HT1080 (cell line): ENCODE measurements at regions not wholly inside any gene's neighbourhood (a gene's known extent, or its start where the extent isn't known, plus 50 kb on each side); places are given as distances from the start of the nearest gene placed in this dataset.
A peak's percentile ranks its signal among the peaks of the same experiment; 100 is the strongest.
"Not testable (repeated sequence)": the region's sequence is repeated elsewhere in the genome, so short reads cannot be mapped to it uniquely, and the experiment has no call there.

Experiments
- DNase-seq: peaks from one replicate; pipeline ENCODE4 v3.0.0-alpha.2; 2015; ENCODE audit warnings: low read depth

GRCh38 chr1:118828038-118828437 lies 160.1 kb downstream of the TBX15 start:
- no peak for DNase-seq

DNA sequence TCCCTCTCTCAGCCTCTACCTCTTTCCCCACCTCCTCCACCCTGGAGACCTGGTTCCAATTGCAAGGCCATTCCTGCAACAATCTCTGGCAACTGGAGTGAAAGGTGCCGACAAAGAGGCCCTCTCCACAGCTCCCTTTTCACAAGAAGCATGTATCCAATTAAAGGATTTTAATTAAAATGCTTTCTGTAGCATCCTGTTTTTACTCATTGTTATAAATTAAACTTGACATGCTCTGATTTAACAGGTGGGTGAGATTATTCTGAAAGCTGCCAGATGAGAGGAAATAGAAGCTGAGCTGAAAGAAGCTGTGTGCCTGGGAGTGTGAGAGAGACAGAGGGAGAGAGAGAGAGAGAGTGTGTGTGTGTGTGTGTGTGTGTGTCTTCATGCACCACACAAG lies 160.5 kb downstream of the TBX15 start:
- no peak for DNase-seq

- no peak for DNase-seq
Measured at GRCh38 chr1:118827207-118827606, 160.9 kb downstream of the TBX15 start.

DNA sequence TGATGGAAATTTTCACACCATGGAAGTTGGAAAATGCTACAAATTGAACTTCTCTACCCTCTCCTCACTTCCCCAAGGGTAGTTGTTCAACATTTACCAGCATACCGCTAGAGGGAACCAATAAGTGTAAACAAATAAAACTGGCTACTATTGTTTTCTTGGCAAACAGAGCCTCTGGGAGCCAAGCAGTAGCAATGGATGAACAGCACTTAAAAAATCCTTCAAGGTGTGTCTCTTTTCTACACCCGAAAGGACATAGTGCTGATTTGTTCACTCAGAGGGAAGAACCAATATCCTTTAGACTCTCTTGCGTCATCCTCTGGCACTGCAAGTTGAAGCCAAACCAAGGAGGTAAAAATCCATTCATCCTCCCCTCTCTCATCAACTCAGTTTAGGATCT lies 161.5 kb downstream of the TBX15 start:
- no peak for DNase-seq

DNA sequence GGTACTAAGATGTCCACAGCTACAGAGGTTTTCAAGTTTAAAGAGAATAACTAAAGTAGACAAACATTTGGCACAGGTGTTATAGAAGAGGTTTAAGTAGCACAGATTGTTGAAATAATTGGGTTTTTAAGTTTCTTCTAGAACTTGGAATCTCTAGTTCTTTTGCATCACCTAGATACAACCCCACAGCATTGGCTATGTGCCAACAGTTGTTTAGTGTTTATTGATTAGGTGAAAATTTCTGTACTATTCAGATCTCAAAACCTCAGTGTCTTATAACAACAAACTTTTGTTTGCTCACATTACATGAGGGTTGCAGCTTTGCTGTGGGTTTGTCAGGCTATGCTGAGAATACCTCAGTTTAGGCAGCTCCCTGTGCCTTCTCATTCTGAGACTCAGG lies 162.5 kb downstream of the TBX15 start:
- no peak for DNase-seq

GRCh38 chr1:118821801-118822200 lies 166.3 kb downstream of the TBX15 start:
- no peak for DNase-seq

- DNase-seq: no peak
Measured at GRCh38 chr1:118820864-118821263, 167.3 kb downstream of the TBX15 start.

DNA sequence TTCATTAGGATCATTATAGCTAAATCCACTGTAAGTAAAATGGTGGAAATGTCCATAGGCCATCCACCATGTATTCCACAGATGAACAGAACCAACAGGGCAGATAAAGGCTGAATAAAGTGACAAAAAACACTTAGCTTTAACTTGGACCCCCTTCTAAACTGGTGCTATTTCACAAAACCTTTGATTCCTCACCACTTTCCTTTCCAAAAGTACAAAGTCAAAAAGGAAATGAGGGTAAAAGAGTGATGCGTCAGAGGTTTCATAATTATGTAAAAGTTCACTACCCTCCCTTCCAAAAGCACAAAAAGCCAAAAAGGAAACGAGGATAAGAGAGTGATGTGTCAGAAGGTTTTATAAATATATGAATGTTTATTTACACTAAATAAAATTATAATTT lies 172.2 kb downstream of the TBX15 start:
- no peak for DNase-seq

GRCh38 chr1:118812555-118812954 lies 175.6 kb downstream of the TBX15 start:
- no peak for DNase-seq

GRCh38 chr1:118811156-118811555 lies 177.0 kb downstream of the TBX15 start:
- DNase-seq: no peak

DNA sequence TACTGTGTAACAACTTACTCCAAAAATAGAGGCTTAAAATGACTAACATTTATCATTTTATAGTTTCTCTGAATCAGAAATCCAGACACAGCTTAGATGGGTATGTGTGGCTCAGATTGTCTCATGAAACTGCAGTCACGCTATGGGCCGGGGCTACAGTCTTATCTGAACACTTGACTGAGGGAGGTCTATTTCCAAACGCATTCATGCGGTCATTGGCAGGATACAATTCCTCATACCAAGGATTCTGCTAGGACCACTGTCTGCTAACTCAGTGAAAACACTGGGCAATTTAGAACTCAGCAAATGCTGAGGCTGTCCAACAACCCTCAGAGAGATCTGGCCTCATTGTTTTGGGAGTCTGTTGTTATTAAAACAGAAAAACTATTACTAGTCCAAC lies 178.6 kb downstream of the TBX15 start:
- DNase-seq: no peak

DNA sequence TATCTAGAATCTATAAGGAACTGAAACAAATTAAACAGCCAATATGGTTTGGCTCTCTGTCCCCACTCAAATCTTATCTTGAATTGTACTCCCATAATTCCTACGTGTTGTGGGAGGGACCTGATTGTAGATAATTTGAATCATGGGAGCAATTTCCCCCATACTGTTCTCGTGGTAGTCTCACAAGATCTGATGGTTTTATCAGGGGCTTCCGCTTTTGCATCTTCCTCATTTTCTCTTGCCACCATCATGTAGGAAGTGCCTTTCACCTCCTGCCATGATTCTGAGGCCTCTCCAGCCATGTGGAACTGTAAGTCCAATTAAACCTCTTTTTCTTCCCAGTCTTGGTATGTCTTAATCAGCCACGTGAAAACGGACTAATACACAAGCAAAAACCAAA lies 185.0 kb downstream of the TBX15 start:
- DNase-seq: not testable (repeated sequence)

GRCh38 chr1:118791094-118791691 lies 196.9 kb downstream of the TBX15 start:
- no peak for DNase-seq

DNA sequence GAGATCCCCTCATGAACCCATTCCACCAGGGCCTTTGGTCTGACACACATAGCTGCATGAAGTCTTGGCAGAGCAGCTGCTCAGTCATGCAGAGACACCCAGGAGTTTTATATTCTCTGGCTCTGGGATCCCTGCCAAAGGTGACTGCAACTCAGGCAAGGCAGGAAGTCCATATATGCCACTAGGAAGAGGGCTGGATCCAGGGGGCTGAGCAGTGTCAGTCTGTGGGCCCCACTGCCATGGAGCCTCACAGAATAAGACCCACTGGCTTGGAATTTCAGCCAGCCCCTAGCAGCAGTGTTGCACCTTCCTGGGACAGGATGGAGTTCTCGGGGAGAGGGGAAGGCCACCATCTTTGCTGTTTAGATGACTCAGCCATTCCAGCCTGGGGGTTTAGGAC lies 199.7 kb downstream of the TBX15 start:
- peak; percentile 59 for DNase-seq

DNA sequence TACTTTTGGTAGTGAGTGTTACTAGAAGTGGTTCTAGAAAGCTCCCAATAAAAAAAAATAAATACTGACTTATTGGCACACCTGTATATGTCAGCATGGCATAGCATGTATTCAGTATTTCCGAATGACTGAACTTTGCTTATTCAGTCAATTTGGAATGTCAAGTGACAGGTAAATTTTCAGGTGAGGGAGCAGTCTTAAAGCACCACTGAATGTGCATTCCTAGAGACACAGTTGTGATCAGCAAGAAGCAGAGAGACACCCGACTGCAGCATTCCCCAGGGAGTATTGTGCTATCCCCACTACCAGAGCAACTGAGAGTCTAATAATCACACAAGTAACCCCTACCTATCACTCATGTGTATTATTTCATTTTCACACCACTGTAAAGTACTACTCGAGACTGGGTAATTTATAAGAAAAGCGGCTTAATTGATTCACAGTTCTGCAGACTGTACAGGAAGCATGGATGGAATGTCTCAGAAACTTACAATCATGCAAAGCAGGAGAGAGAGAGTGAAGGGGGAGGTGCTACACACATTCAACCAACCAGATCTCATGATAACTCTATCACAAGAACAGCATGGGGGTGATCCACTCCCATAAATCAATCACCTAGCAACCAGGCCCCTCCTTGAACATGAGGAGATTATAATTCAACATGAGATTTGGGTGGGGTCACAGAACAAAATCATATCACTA lies 201.5 kb downstream of the TBX15 start:
- DNase-seq: no peak

- peak; percentile 13 for DNase-seq
Measured at GRCh38 chr1:118785246-118785645, 202.9 kb downstream of the TBX15 start.

DNA sequence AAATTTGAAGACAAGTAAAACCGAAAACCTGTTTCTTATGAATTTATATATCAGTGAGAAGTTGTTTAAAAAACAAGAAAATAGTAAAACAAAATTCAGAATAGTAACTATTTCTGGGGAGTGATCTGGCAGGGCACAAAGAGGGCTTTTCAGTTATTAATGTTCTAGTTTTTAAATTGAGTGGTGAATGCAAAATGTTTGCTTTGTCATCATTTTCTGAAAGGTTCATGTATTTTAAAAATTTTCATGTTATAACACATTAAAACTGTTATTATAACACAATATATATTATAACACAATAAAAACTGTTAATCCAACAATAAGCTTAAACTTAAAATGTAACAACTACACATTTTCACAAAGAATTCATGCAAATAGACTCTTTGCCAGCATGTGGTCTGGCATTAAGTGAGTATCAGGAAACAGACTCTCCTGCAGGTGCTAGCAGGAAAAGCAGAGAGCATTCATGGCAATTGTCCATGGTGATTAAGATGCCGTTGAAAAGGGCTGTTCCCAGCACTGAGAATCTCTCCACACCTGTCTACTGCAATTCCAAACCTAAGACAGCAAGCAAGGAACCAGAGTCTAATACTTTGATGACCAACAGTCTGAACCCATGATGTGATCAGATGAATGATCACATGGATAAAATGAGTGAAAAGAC lies 204.9 kb downstream of the TBX15 start:
- DNase-seq: no peak

- no peak for DNase-seq
Measured at GRCh38 chr1:118773656-118774055, 214.5 kb downstream of the TBX15 start.

- no peak for DNase-seq
Measured at GRCh38 chr1:118767971-118768370, 220.2 kb downstream of the TBX15 start.

GRCh38 chr1:118753976-118754375 lies 234.2 kb downstream of the TBX15 start:
- no peak for DNase-seq

GRCh38 chr1:118751166-118751565 lies 237.0 kb downstream of the TBX15 start:
- DNase-seq: no peak

DNA sequence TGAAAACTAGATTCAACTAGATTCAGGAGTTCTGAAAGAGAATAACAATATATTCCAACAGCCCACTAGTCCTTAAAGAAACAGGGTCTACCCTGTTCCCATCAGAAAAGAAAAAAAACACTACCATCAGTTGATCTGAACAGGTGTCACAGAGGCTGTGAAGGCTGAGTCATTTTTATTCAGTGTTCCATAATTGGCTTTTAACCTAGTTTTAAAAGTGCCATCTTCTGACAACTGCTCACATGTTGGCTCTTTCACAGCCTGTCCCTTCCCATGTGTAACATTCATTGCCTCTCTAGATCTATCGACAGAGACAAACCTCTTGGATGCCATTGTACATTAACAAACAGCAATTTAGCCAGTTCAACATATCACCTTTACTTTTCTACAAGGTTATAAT lies 243.7 kb downstream of the TBX15 start:
- DNase-seq: no peak

DNA sequence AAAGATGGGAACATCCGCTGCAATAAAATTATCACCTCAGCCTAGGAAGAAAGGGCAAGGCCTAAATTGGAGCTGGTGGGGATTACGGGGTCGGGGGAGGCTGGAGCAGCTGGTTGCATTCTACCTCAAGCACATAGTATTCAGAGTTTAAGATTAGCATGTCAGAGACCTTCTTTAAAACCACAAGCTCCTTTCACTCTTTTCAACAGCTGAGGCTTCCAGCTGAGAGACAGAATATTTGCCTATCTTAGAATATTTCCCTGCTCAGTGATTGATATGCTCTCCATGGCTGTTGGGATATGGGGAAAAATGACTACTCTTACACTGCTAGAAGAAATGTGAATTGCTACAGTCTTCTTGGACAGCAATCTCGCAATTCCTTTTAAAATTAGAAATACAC lies 248.6 kb downstream of the TBX15 start:
- DNase-seq: no peak
